ENCODE measurements at regions not wholly inside any gene's neighbourhood (a gene's known extent, or its start where the extent isn't known, plus 50 kb on each side); places are given as distances from the start of the nearest gene placed in this dataset.

- TF ChIP-seq CTCF (IDR thresholded peaks at IDR 0.05 in 2 of 3, conservative IDR thresholded peaks at IDR 0.05 in 1 of 3; ENCODE audit: insufficient read depth in 2 of 3, low read depth in 1 of 3, low read length in 3 of 3) (no peak), PTBP1 (IDR thresholded peaks at IDR 0.05; ENCODE audit: low read depth, low read length) (no peak), RAD21 (CRISPR knock-in tag; conservative IDR thresholded peaks at IDR 0.05 in 1 of 2, IDR thresholded peaks at IDR 0.05 in 1 of 2) (no peak), MTF1 (CRISPR knock-in tag; IDR thresholded peaks at IDR 0.05; ENCODE audit: borderline replicate concordance) (no peak), EZH2 (IDR thresholded peaks at IDR 0.05; ENCODE audit: borderline replicate concordance, low read depth, low read length) (no peak), ETV1 (tag; conservative IDR thresholded peaks at IDR 0.05; ENCODE audit: low read depth) (no peak), FOXM1 (IDR thresholded peaks at IDR 0.05; ENCODE audit: low read depth) (no peak), FOXM1 (CRISPR knock-in tag; IDR thresholded peaks at IDR 0.05; ENCODE audit: low read depth) (no peak), ASH1L (IDR thresholded peaks at IDR 0.05; ENCODE audit: borderline replicate concordance, low read depth, partially characterized antibody) (no peak), CBX3 (IDR thresholded peaks at IDR 0.05; ENCODE audit: borderline replicate concordance in 1 of 2, low read length in 2 of 2) (no peak), SP2 (IDR thresholded peaks at IDR 0.05; ENCODE audit: extremely low read depth, low read depth, low read length, poor library complexity, severe bottlenecking) (no peak), NFE2 (IDR thresholded peaks at IDR 0.05; ENCODE audit: low read depth) (no peak), ATF6 (CRISPR knock-in tag; IDR thresholded peaks at IDR 0.05) (no peak)
These were observed 218.0 kb upstream of the PIEZO2 start for GRCh38 chr18:11367351-11367750.

Data from K562 (cell line).